ENCODE measurements at regions not wholly inside any gene's neighbourhood (a gene's known extent, or its start where the extent isn't known, plus 50 kb on each side); places are given as distances from the start of the nearest gene placed in this dataset.

DNA sequence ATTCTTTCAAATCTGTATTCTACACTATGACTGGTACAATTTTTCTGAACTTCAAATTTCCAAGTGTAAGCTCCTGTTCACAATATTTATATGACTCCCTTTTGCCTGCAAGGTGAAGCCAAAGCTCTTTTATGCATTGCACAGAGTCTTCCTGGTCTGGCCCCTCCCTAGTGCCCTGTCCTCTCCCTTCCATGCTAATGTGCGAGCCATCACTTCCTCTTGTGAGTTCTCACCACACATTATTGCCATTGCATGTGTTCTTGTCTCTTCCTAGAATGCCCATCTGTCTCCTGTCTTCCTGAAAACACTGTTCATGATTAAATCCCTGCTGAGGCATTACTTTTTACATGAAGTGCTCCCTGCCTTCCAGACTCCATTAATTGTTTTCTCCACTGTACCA lies 169.9 kb downstream of the MC4R start:
- DNase-seq (ENCODE audit: low spot score in 2 of 2): no peak
- TF ChIP-seq EP300 (IDR thresholded peaks at IDR 0.05) (no peak), POLR2A (IDR thresholded peaks at IDR 0.05) (no peak)
- TF ChIP-seq, protein P1, sequence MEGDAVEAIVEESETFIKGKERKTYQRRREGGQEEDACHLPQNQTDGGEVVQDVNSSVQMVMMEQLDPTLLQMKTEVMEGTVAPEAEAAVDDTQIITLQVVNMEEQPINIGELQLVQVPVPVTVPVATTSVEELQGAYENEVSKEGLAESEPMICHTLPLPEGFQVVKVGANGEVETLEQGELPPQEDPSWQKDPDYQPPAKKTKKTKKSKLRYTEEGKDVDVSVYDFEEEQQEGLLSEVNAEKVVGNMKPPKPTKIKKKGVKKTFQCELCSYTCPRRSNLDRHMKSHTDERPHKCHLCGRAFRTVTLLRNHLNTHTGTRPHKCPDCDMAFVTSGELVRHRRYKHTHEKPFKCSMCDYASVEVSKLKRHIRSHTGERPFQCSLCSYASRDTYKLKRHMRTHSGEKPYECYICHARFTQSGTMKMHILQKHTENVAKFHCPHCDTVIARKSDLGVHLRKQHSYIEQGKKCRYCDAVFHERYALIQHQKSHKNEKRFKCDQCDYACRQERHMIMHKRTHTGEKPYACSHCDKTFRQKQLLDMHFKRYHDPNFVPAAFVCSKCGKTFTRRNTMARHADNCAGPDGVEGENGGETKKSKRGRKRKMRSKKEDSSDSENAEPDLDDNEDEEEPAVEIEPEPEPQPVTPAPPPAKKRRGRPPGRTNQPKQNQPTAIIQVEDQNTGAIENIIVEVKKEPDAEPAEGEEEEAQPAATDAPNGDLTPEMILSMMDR (IDR thresholded peaks at IDR 0.05): no peak
- Histone ChIP-seq H3K4me3 (no peak overlapping the region), H3K36me3 (no peaks in the 10 kb centered on the region), H3K27me3 (no peaks in the 10 kb centered on the region), H3K27ac (no peak overlapping the region), H3K4me1 (no peaks in the 10 kb centered on the region), H3K9me3 (no peaks in the 10 kb centered on the region)
- WGBS, 2 donors: 68 to 74% methylated on average over 1 of the region's 1 CpG

DNA sequence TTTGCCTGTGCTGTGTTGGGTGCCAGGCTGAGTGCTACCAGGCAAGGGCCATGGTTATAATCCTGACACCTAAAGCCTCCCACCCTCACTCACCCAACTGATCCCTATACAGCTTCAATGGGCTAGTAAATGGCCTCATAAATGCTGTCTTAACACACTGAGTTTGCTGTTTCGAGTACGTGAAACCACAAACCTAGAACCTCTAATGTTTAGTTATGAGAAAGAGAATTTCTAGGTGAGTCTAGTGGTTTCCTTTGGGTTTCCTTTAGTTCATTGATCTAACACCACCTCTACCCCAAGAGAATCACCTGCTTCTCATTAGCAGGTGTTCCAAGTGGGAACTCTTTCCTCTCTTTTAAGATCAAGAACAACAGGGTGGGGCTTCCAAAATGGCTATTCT lies 172.0 kb downstream of the MC4R start:
- no peak for DNase-seq (ENCODE audit: low spot score in 2 of 2)
- Histone ChIP-seq H3K4me3 (no peak overlapping the region), H3K36me3 (no peaks in the 10 kb centered on the region), H3K27me3 (no peaks in the 10 kb centered on the region), H3K4me1 (peaks cover 0 to 3% (median 0%) of the 10 kb centered on the region in 4 donors), H3K9me3 (no peaks in the 10 kb centered on the region), H3K27ac (no peak overlapping the region)
- 90 to 96% methylated on average over 2 of the region's 2 CpGs for WGBS, 2 donors
- TF ChIP-seq EP300 (IDR thresholded peaks at IDR 0.05) (no peak), POLR2A (IDR thresholded peaks at IDR 0.05) (no peak)
- TF ChIP-seq, protein P1 (IDR thresholded peaks at IDR 0.05): no peak

DNA sequence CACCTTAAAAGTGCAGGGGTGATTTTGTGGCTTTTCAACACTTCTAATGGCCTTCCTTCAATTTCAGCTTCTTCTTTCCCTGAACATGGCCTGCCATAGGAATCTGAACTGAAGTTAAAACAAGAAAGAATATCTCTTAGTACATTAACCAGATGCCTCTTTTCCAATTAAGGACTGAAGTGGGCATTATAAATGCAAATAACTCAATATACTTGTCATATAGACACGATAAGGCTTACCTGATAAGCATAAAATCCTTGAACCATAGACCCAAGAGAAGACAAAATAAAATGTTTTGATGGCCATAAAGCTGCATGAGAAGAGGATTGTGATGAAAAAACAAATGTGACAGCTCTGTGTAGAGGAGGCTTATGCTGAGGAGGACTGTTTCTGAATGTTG lies 173.1 kb downstream of the MC4R start:
- no peak for DNase-seq (ENCODE audit: low spot score in 2 of 2)
- Histone ChIP-seq H3K36me3 (no peaks in the 10 kb centered on the region), H3K9me3 (no peaks in the 10 kb centered on the region), H3K27me3 (no peaks in the 10 kb centered on the region), H3K4me3 (no peak overlapping the region), H3K27ac (no peak overlapping the region), H3K4me1 (peaks cover 0 to 3% (median 0%) of the 10 kb centered on the region in 4 donors)
- TF ChIP-seq, protein P1 (IDR thresholded peaks at IDR 0.05): no peak
- TF ChIP-seq POLR2A (IDR thresholded peaks at IDR 0.05) (no peak), EP300 (IDR thresholded peaks at IDR 0.05) (no peak)
- 74 to 91% methylated on average over 1 of the region's 1 CpG for WGBS, 2 donors

DNA sequence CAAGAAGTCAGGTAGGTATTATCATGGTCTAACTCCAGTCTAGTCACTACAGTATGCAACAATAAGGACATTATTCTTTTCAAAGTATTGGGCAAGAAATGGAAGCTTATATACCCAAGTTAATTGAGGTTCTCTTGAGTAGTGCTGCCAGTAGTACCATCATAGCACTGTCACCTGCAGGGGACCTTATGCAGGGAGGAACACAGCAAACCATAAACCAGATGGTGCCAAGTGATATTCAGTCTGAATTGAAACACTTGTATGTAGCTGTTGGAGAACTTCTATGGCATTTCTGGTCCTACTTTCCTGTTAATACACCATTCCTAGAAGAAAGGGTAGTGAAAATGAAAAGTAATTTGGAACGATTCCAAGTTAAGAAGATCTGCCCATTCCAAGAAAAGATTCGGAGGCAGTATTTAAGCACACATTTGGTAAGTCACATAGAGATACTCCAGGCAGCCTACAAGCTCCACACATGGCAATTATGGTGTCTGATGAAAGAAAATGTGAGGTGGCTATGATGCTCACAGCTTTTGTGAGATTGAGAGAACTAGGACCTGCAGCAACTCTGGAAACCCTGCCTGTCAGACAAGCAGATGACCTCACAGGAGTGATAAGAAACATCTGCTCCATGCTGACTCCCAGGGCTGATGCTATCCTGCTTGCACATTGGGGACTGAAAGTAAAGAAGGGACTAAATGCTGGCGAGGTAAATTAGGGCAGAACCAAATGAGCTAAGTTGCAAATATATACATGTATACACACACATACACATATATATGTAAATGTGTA lies 174.7 kb downstream of the MC4R start:
- TF ChIP-seq, protein P1 (IDR thresholded peaks at IDR 0.05): no peak
- TF ChIP-seq POLR2A (IDR thresholded peaks at IDR 0.05) (no peak), EP300 (IDR thresholded peaks at IDR 0.05) (no peak)
- Histone ChIP-seq H3K27me3 (no peaks in the 10 kb centered on the region), H3K4me3 (no peak overlapping the region), H3K4me1 (peaks cover 0 to 3% (median 0%) of the 10 kb centered on the region in 4 donors), H3K27ac (no peak overlapping the region), H3K9me3 (no peaks in the 10 kb centered on the region), H3K36me3 (no peaks in the 10 kb centered on the region)
- no peak for DNase-seq (ENCODE audit: low spot score in 2 of 2)
- 76 to 84% methylated on average over 3 of the region's 3 CpGs for WGBS, 2 donors

DNA sequence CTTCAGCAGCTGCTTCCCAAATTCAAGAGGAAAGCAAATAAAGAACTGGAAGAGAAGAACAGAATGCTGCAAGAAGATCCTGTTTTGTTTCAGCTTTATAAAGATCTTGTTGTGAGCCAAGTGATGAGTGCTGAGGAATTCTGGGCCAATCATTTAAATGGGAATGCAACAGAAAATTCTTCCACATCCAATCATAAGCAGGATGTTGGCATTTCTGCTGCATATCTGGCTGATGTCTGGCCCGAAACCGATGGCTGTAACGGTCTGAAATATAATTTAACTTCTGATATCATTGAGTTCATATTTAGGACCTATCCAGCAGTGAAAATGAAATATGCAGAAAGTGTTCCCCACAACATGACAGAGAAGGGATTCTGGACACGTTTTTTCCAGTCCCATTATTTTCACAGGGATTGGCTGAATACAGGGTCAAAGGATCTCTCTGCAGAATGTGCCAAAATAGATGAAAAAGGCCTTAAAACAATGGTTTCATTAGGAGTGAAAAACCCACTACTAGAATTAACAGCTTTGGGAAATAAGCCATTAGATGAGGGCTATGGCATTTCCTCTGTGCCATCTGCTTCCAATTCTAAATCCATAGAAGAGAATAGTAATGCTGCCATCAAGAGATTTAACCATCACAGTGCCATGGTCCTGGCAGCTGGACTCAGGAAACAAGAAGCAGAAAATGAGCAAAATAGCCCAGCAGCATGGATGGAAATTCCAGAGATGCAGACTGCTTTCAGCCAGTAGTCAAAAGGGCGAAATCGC lies 175.6 kb downstream of the MC4R start:
- Histone ChIP-seq H3K27ac (no peak overlapping the region), H3K27me3 (no peaks in the 10 kb centered on the region), H3K9me3 (no peaks in the 10 kb centered on the region), H3K4me1 (peaks cover 0 to 3% (median 0%) of the 10 kb centered on the region in 4 donors), H3K4me3 (no peak overlapping the region), H3K36me3 (no peaks in the 10 kb centered on the region)
- no peak for DNase-seq (ENCODE audit: low spot score in 2 of 2)
- no peak for TF ChIP-seq POLR2A (IDR thresholded peaks at IDR 0.05)
- no peak for TF ChIP-seq EP300 (IDR thresholded peaks at IDR 0.05)
- TF ChIP-seq, protein P1 (IDR thresholded peaks at IDR 0.05): no peak
- 47 to 49% methylated on average over 6 of the region's 6 CpGs for WGBS, 2 donors

All from tibial nerve (tissue), 4 donors.